NB4 (cell line): ENCODE measurements at regions not wholly inside any gene's neighbourhood (a gene's known extent, or its start where the extent isn't known, plus 50 kb on each side); places are given as distances from the start of the nearest gene placed in this dataset.

Experiments used
- DNase-seq: peaks from one replicate; pipeline ENCODE4 v3.0.0; 2010; ENCODE audit warnings: low read depth
- H3K4me3 ChIP-seq: one replicate; pipeline ENCODE4 v1.5.1; 2011; ENCODE audit warnings: mild to moderate bottlenecking, low read depth, low read length, moderate library complexity
- CTCF ChIP-seq: IDR thresholded peaks from one replicate; pipeline ENCODE4 v1.5.1; 2012; ENCODE audit warnings: low read depth, low read length
- MYC ChIP-seq: IDR thresholded peaks from 2 replicates; pipeline ENCODE4 v1.6.1; 2011; ENCODE audit warnings: low read depth, low read length
- POLR2A ChIP-seq: IDR thresholded peaks from 2 replicates; pipeline ENCODE4 v1.6.1; 2011; ENCODE audit warnings: mild to moderate bottlenecking; ENCODE audit not compliant: insufficient read length; ENCODE audit errors: extremely low read depth
- TF ChIP-seq, protein P1 (sequence below): IDR thresholded peaks from 2 replicates; pipeline ENCODE4 v1.6.1; 2011; ENCODE audit warnings: low read depth, low read length

- TF ChIP-seq POLR2A (no peak), CTCF (no peak), MYC (no peak)
- TF ChIP-seq, protein P1, sequence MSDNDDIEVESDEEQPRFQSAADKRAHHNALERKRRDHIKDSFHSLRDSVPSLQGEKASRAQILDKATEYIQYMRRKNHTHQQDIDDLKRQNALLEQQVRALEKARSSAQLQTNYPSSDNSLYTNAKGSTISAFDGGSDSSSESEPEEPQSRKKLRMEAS: no peak
- DNase-seq: no peak
- no peak overlapping the region for H3K4me3 ChIP-seq
Measured at GRCh38 chr5:124259017-124259416, 487.4 kb downstream of the ZNF608 start.

DNA sequence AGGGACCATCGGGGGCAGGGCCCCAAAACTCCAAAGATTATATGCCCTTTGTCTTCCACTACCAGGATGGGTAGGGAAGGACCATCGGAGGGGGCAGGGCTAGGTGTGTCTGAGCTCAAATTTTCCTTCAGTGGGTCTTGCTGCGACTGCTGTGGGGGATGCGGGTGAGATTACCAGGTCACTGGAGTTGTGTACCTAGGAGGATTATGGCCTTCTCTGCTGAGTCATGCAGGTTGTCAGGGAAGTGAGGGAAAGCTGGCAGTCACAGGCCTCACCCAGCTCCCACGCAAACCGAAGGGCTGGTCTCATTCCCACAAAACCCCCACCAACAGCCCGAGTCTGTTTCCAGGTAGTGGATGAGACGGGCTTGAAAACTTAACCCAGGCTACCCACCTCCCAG lies 489.4 kb downstream of the ZNF608 start:
- TF ChIP-seq POLR2A: no peak
- TF ChIP-seq, protein P1: no peak
- no peak for TF ChIP-seq MYC
- no peak for TF ChIP-seq CTCF
- H3K4me3 ChIP-seq: no peak overlapping the region
- DNase-seq: no peak

- no peak overlapping the region for H3K4me3 ChIP-seq
- no peak for DNase-seq
- no peak for TF ChIP-seq CTCF
- TF ChIP-seq, protein P1: no peak
- TF ChIP-seq POLR2A: no peak
- no peak for TF ChIP-seq MYC
Measured at GRCh38 chr5:124253203-124253810, 493.1 kb downstream of the ZNF608 start.

- DNase-seq: no peak
- H3K4me3 ChIP-seq: no peak overlapping the region
- TF ChIP-seq, protein P1: no peak
- TF ChIP-seq POLR2A: no peak
- TF ChIP-seq CTCF: no peak
- TF ChIP-seq MYC: no peak
Measured at GRCh38 chr5:124252747-124253146, 493.7 kb downstream of the ZNF608 start.

DNA sequence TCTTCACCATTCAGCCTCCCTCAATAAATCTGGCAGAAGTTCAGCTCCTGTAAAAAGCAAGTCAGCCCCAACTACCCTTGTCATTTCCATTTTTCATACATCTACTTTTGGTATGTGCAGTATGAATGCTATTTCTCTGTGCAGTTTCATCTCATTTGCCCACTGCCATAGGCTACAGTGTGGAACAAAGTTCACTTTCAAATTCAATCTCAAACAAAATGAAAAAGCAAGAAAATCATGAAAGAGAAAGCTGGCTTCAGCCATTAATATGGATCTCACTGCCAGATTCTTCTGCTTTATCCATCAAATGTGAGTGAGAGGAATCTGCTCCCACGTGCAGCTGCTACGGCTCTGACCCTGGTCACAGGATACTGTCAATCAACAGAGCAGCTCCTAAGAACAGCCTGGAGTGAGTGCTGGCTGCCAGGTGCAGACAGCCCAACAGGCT lies 494.2 kb downstream of the ZNF608 start:
- no peak for DNase-seq
- no peak for TF ChIP-seq POLR2A
- TF ChIP-seq, protein P1: no peak
- TF ChIP-seq MYC: no peak
- TF ChIP-seq CTCF: no peak
- no peak overlapping the region for H3K4me3 ChIP-seq

DNA sequence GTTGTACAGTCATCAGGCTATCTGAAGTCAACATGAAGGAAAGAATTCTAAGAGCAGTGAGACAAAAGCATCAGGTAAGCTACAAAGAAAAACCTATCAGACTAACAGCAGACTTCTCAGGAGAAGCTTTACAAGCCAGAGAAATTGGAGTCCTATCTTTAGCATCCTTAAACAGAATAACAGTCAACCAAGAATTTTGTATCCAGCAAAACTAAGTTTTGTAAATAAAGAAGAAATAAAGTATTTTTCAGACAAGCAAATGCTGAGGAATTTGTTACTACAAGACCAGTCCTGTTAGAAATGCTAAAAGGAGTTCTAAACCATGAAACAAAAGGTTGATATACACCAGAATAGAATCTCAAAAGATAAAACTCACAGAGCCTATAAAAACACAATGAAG lies 501.2 kb downstream of the ZNF608 start:
- no peak for DNase-seq
- no peak overlapping the region for H3K4me3 ChIP-seq
- TF ChIP-seq CTCF (no peak), POLR2A (no peak), MYC (no peak)
- TF ChIP-seq, protein P1: no peak
